ENCODE measurements at regions not wholly inside any gene's neighbourhood (a gene's known extent, or its start where the extent isn't known, plus 50 kb on each side); places are given as distances from the start of the nearest gene placed in this dataset.

DNA sequence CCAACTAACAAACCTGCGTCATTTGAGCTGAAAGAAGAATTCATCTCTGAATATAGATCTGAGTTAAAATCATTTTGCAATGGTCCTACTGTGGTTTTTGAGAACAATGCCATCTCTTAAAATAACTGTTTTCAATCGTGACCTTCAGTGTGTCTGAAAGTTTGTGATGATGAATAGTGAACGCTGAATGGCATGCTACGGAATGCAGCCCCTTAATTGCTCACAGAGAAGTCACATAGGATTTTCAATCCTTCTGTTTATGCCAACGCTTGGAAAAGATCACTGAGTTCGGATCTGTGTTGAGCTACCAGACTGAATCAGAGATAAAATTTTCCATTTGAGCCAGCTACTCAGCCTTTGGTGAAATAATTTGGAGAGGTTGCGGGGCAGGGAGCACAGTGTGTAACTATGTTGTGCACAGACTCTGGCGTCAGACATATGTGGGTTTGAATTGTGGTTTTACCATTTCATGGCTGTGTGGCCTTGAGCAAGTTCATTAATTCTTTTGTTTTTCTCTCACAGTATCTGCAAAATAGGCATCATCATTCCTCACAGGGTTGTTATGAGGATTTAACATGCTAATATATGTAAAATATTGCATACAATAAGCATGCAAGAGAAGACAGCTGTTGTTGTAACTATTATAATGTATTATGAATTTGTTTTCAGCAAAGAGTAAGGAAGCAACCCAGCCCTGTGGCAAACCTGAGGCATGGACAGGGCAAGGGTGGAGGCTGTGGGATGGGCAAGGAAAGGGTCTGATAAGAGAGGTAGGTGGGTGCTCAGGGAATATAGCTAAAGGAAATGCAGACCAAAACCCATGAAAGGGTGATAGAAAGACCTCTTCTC, 679.9 kb downstream of the KCNA4 start:
- POLR2A ChIA-PET: no interaction called here
- no peak for TF ChIP-seq CTCF (IDR thresholded peaks at IDR 0.05; ENCODE audit: control extremely low read depth, extremely low read depth, low read depth, missing control alignments)
- DNase-seq (ENCODE audit: extremely low spot score): no peak
- CTCF ChIA-PET: interaction anchor here (1.3 kb wide), 1 partner anchor 1638 kb away, joined by 4 read pairs; no protein-coding TSS in a partner anchor

- POLR2A ChIA-PET: no interaction called here
- no peak for DNase-seq (ENCODE audit: extremely low spot score)
- no peak for TF ChIP-seq CTCF (IDR thresholded peaks at IDR 0.05; ENCODE audit: control extremely low read depth, extremely low read depth, low read depth, missing control alignments)
- CTCF ChIA-PET: interaction anchor here (1.0 to 3.4 kb wide), 10 partner anchors 9 to 1638 kb away, joined by 3 to 20 read pairs (median 4); partner anchors contain the start of gene BDNF
These were observed 682.1 kb downstream of the KCNA4 start for GRCh38 chr11:29334776-29335130.

DNA sequence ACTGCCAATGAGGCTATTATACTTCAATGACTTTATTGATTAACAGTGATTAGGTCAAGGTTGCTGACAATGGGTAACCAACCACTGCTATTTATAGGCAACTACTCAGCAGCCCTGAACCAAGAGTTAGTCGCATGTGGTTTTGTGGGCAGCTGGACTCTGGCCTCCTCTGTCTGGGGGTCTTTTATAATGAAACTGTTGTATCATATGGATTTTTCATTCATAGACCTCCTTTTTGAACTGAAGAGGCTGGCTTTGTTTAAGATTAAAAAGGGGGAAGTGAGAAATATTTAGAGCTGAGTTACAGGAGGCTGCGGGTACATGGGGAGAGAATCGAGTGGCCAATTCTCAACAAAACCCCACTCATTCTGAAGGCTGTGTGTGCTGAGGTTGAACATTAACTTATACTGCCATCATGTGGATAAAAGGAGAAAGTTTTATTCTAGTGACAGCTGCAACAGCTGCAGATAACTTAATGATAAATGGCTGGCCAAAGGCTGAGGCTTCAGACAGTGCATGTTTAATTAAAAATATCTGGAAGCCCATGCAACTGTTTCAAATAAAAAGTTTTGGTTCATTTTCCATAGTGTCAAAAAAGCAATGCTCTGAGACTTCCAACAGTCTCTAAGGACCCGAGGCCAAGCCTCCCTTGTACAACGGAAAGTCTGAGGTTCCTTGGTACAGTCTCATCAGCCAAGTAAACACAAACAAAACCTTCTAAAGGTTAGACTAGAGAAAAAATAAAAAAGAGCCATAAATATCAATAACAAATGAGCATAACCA, 682.6 kb downstream of the KCNA4 start:
- POLR2A ChIA-PET: no interaction called here
- CTCF ChIA-PET: interaction anchor here (1.0 to 3.4 kb wide), 10 partner anchors 9 to 1638 kb away, joined by 3 to 20 read pairs (median 4); partner anchors contain the start of gene BDNF

DNA sequence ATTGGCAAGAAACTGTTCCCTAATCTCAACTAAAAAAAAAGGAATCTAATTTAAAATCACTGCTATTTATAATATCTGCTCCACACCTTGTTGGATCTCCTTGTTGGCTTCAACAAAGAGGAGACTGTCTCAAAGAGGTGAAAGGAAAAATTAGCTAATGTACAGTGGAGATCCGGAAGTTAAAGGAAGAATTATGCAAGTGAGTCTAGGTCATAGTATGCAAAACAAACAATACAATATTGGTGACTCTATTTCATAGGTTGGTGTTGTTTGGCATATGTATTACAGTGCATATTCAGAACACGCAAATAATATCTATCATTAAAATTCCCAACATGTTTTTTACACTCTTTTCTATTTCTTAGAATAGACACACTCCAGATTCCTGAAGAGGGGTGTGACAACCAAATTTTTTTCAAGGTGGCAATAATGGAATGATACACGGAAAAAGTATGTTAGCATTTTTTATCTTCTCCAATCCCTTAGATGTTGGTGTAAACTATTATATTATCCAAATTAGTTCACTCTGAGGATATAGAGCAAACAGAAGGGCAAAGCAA, 685.3 kb downstream of the KCNA4 start:
- CTCF ChIA-PET: no interaction called here
- DNase-seq (ENCODE audit: extremely low spot score): no peak
- POLR2A ChIA-PET: no interaction called here
- no peak for TF ChIP-seq CTCF (IDR thresholded peaks at IDR 0.05; ENCODE audit: control extremely low read depth, extremely low read depth, low read depth, missing control alignments)

More for the DNA sequence above, 682.6 kb downstream of the KCNA4 start:
- peak; percentile 50 for TF ChIP-seq CTCF (IDR thresholded peaks at IDR 0.05; ENCODE audit: control extremely low read depth, extremely low read depth, low read depth, missing control alignments)
- peak; percentile 28 for DNase-seq (ENCODE audit: extremely low spot score)

DNA sequence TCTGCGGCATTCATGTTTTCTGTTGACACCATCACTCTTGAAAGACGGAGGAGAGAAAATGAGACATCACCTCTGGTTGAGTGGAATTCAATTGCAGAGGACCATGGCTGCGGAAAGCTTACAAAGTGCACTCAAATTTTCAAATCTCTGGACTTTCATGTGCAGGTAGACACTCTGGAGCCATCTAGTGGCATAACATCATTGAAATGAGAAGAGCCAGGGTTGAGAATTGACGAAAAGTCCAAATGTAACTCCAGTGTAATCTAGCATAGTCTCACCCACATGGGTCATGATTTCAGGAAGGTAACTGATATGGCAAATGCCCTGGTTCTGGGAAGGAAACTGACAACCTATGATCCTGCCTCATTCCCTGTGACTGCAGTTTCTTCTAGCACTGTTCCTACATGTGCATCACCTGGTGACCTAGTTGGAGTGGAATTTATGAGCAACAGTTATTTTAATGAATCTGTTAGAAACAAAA, 687.8 kb downstream of the KCNA4 start:
- ChIA-PET POLR2A (no interaction called here), CTCF (interaction anchor here (0.6 to 3.8 kb wide), 20 partner anchors 9 to 1633 kb away, joined by 3 to 37 read pairs (median 4); partner anchors contain the start of gene BDNF)
- peak; percentile 8 for DNase-seq (ENCODE audit: extremely low spot score)
- peak; percentile 68 for TF ChIP-seq CTCF (IDR thresholded peaks at IDR 0.05; ENCODE audit: control extremely low read depth, extremely low read depth, low read depth, missing control alignments)

DNA sequence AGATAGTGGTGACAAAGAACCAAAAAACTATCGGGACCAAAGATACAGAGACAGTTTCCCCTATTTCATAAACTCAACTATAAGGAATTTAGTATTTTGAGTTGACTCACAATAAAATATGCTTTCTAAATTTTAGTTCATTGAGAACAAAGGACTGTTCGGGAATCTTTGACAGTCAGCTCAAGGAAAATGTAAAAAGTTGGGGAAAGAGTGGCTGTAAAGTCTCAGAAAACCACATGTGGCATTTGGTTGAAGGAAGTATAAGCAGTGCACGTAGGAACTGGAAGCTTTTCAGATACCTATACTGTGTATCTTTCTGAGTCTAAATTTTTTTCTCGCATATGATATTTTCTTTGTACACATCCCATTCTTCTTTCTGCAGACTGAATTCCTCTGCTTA, 688.9 kb downstream of the KCNA4 start:
- no peak for TF ChIP-seq CTCF (IDR thresholded peaks at IDR 0.05; ENCODE audit: control extremely low read depth, extremely low read depth, low read depth, missing control alignments)
- POLR2A ChIA-PET: no interaction called here
- DNase-seq (ENCODE audit: extremely low spot score): no peak
- CTCF ChIA-PET: interaction anchor here (0.9 to 3.8 kb wide), 9 partner anchors 12 to 1632 kb away, joined by 3 to 37 read pairs (median 6); no protein-coding TSS in a partner anchor

Measured in GM10248 (cell line).